ENCODE measurements at regions not wholly inside any gene's neighbourhood (a gene's known extent, or its start where the extent isn't known, plus 50 kb on each side); places are given as distances from the start of the nearest gene placed in this dataset.

GRCh38 chr1:239538239-239538988 is 152.0 kb downstream of the CHRM3 start:
- H3K9me3 ChIP-seq = no peaks in the 10 kb centered on the region
- H3K27ac ChIP-seq = no peak overlapping the region
- no peaks in the 10 kb centered on the region for H3K27me3 ChIP-seq
- DNase-seq (ENCODE audit: low spot score in 2 of 2) = no peak
- no peaks in the 10 kb centered on the region for H3K4me1 ChIP-seq
- intact Hi-C loops (cut with DNase I; ENCODE audit: low total_unique reads) = no loop called here
- H3K36me3 ChIP-seq = no peaks in the 10 kb centered on the region
- no peak overlapping the region for H3K4me3 ChIP-seq
- no peak for TF ChIP-seq POLR2AphosphoS5 (IDR thresholded peaks at IDR 0.05)
- TF ChIP-seq, protein P1, sequence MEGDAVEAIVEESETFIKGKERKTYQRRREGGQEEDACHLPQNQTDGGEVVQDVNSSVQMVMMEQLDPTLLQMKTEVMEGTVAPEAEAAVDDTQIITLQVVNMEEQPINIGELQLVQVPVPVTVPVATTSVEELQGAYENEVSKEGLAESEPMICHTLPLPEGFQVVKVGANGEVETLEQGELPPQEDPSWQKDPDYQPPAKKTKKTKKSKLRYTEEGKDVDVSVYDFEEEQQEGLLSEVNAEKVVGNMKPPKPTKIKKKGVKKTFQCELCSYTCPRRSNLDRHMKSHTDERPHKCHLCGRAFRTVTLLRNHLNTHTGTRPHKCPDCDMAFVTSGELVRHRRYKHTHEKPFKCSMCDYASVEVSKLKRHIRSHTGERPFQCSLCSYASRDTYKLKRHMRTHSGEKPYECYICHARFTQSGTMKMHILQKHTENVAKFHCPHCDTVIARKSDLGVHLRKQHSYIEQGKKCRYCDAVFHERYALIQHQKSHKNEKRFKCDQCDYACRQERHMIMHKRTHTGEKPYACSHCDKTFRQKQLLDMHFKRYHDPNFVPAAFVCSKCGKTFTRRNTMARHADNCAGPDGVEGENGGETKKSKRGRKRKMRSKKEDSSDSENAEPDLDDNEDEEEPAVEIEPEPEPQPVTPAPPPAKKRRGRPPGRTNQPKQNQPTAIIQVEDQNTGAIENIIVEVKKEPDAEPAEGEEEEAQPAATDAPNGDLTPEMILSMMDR (IDR thresholded peaks at IDR 0.05) = no peak

- H3K4me1 ChIP-seq = no peaks in the 10 kb centered on the region
- no peaks in the 10 kb centered on the region for H3K36me3 ChIP-seq
- H3K27me3 ChIP-seq = no peaks in the 10 kb centered on the region
- no peak for TF ChIP-seq POLR2A (IDR thresholded peaks at IDR 0.05)
- TF ChIP-seq POLR2AphosphoS5 (IDR thresholded peaks at IDR 0.05) = no peak
- TF ChIP-seq, protein P1 (IDR thresholded peaks at IDR 0.05) = no peak
- H3K27ac ChIP-seq = no peak overlapping the region
- H3K9me3 ChIP-seq = no peaks in the 10 kb centered on the region
- intact Hi-C loops (cut with DNase I; ENCODE audit: low total_unique reads) = no loop called here
- DNase-seq (ENCODE audit: low spot score in 2 of 2) = no peak
- H3K4me3 ChIP-seq = no peak overlapping the region
Observed at GRCh38 chr1:239539051-239539450, 152.7 kb downstream of the CHRM3 start.

DNA sequence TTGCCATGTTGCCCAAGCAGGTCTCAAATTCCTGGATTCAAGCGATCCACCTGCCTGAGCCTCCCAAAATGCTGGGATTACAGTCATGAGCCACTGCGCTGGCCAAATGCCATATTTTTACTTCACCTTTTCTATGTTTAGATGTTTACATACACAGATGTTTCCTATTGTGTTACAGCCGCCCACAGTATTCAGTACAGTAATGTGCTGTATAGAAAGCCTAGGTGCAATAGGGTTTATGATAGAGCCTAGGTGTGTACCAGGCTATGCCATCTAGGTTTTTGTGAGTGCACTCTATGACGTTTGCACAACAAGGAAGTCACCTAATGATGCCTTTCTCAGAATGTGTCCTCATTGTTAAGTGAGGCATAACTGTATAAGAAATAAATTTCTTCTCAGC is 153.4 kb downstream of the CHRM3 start:
- intact Hi-C loops (cut with DNase I; ENCODE audit: low total_unique reads) = no loop called here
- Histone ChIP-seq H3K4me1 (no peaks in the 10 kb centered on the region), H3K9me3 (no peaks in the 10 kb centered on the region), H3K4me3 (no peak overlapping the region), H3K27ac (no peak overlapping the region), H3K27me3 (no peaks in the 10 kb centered on the region), H3K36me3 (no peaks in the 10 kb centered on the region)
- no peak for DNase-seq (ENCODE audit: low spot score in 2 of 2)
- TF ChIP-seq POLR2A (IDR thresholded peaks at IDR 0.05) (no peak), POLR2AphosphoS5 (IDR thresholded peaks at IDR 0.05) (no peak)
- TF ChIP-seq, protein P1 (IDR thresholded peaks at IDR 0.05) = no peak

GRCh38 chr1:239543873-239544272 is 157.5 kb downstream of the CHRM3 start:
- TF ChIP-seq POLR2AphosphoS5 (IDR thresholded peaks at IDR 0.05) (no peak), POLR2A (IDR thresholded peaks at IDR 0.05) (no peak)
- TF ChIP-seq, protein P1 (IDR thresholded peaks at IDR 0.05) = no peak
- H3K36me3 ChIP-seq = no peaks in the 10 kb centered on the region
- H3K27me3 ChIP-seq = no peaks in the 10 kb centered on the region
- no peaks in the 10 kb centered on the region for H3K4me1 ChIP-seq
- no peak overlapping the region for H3K27ac ChIP-seq
- no peak for DNase-seq (ENCODE audit: low spot score in 2 of 2)
- no peaks in the 10 kb centered on the region for H3K9me3 ChIP-seq
- H3K4me3 ChIP-seq = no peak overlapping the region
- intact Hi-C loops (cut with DNase I; ENCODE audit: low total_unique reads) = no loop called here

GRCh38 chr1:239545466-239545865 is 159.1 kb downstream of the CHRM3 start:
- no peak overlapping the region for H3K27ac ChIP-seq
- no peak for TF ChIP-seq POLR2AphosphoS5 (IDR thresholded peaks at IDR 0.05)
- TF ChIP-seq POLR2A (IDR thresholded peaks at IDR 0.05) = no peak
- TF ChIP-seq, protein P1 (IDR thresholded peaks at IDR 0.05) = no peak
- H3K36me3 ChIP-seq = no peaks in the 10 kb centered on the region
- H3K4me3 ChIP-seq = no peak overlapping the region
- H3K27me3 ChIP-seq = no peaks in the 10 kb centered on the region
- no peaks in the 10 kb centered on the region for H3K9me3 ChIP-seq
- intact Hi-C loops (cut with DNase I; ENCODE audit: low total_unique reads) = no loop called here
- DNase-seq (ENCODE audit: low spot score in 2 of 2) = no peak
- no peaks in the 10 kb centered on the region for H3K4me1 ChIP-seq

All from breast epithelium (tissue), 4 donors.